PFSK-1 (cell line): ENCODE measurements at regions not wholly inside any gene's neighbourhood (a gene's known extent, or its start where the extent isn't known, plus 50 kb on each side); places are given as distances from the start of the nearest gene placed in this dataset.

ENCODE experiments used
- REST ChIP-seq, 2 experiments: IDR thresholded peaks; 2 replicates each; pipeline versions ENCODE4 v1.6.1 to v1.8.0; 2011 to 2012; ENCODE audit warnings: low read depth in 2 of 2, low read length in 2 of 2, control low read depth in 1 of 2, inconsistent platforms in 1 of 2, mild to moderate bottlenecking in 1 of 2, moderate library complexity in 1 of 2; ENCODE audit not compliant: insufficient read depth in 1 of 2
- SIN3A ChIP-seq: IDR thresholded peaks from 2 replicates; pipeline ENCODE4 v1.6.1; 2012; ENCODE audit warnings: mild to moderate bottlenecking, low read length, moderate library complexity, borderline replicate concordance; ENCODE audit not compliant: insufficient read depth

DNA sequence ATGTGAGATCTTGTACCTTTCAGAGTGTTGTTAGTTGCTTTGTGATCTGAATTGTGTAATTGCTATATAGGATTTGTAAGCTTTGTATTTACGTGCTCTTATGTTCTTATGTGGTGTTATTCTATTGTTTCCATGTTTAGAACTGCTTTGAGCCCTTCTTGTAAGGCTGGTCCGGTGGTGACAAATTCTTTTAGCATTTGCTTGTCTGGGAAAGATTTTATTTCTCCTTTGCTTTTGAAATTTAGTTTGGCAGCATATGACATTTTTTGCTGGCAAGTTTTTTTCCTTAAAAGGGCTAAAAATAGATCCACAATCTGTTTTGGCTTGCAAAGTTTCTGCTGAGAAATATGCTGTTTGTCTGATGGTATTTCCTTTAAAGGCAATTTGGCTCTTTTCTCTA is 1089.2 kb upstream of the PCDH9 start:
- TF ChIP-seq SIN3A, result no peak
- TF ChIP-seq REST (IDR thresholded peaks at IDR 0.05; ENCODE audit: insufficient read depth in 1 of 2, low read depth in 2 of 2, low read length in 2 of 2), result no peak
